Activated naive CD4-positive, alpha-beta T cell treated with anti-CD3 and anti-CD28 coated beads for 36 hours (primary cell): ENCODE measurements at regions not wholly inside any gene's neighbourhood (a gene's known extent, or its start where the extent isn't known, plus 50 kb on each side); places are given as distances from the start of the nearest gene placed in this dataset.

ENCODE experiments used
- CTCF ChIA-PET: fragments of 350-600 bp; sonication (Branson Sonifier 250); formaldehyde crosslinking; loops from one replicate; lab custom pipeline; 2021; ENCODE audit warnings: antibody characterized with exemption; lab: Charles Lee
- DNase-seq: peaks from one replicate; pipeline ENCODE4 v3.0.0-alpha.2; 2020
- H3K27ac Mint-ChIP-seq: one replicate; pipeline ENCODE4 v1.8.0; 2021; ENCODE audit warnings: mild to moderate bottlenecking, mixed read lengths
- H3K27me3 Mint-ChIP-seq: one replicate; pipeline ENCODE4 v1.8.0; 2021; ENCODE audit warnings: low read depth, mixed read lengths
- H3K36me3 Mint-ChIP-seq: one replicate; pipeline ENCODE4 v1.8.0; 2021; ENCODE audit warnings: low read depth, mixed read lengths
- H3K4me1 Mint-ChIP-seq: one replicate; pipeline ENCODE4 v1.8.0; 2021; ENCODE audit warnings: low read depth, mixed read lengths
- H3K4me3 Mint-ChIP-seq: one replicate; pipeline ENCODE4 v1.8.0; 2021; ENCODE audit warnings: mild to moderate bottlenecking, moderate library complexity, mixed read lengths
- H3K9me3 Mint-ChIP-seq: one replicate; pipeline ENCODE4 v1.8.0; 2021; ENCODE audit warnings: mixed read lengths
- intact Hi-C: fragments of 100-400 bp; cut with micrococcal nuclease; formaldehyde crosslinking; loops from one replicate; pipeline ENCODE4 v1.15.1; 2023

- CTCF ChIA-PET = no interaction called here
These were observed 50.8 kb upstream of the NAV2 start for GRCh38 chr11:19661827-19662226.

GRCh38 chr11:19660076-19660475 lies 52.6 kb upstream of the NAV2 start:
- Mint-ChIP-seq H3K36me3 (no peaks in the 10 kb centered on the region), H3K9me3 (no peaks in the 10 kb centered on the region), H3K27ac (no peak overlapping the region), H3K4me3 (no peak overlapping the region), H3K4me1 (peaks cover 7% of the 10 kb centered on the region), H3K27me3 (peaks cover 6% of the 10 kb centered on the region)
- CTCF ChIA-PET = no interaction called here
- peak; percentile 24 for DNase-seq
- intact Hi-C loops = no loop called here

More at GRCh38 chr11:19661827-19662226, 50.8 kb upstream of the NAV2 start:
- H3K4me3 Mint-ChIP-seq = no peak overlapping the region
- H3K4me1 Mint-ChIP-seq = peaks cover 7% of the 10 kb centered on the region
- no peak overlapping the region for H3K27ac Mint-ChIP-seq
- intact Hi-C loops = no loop called here
- no peaks in the 10 kb centered on the region for H3K36me3 Mint-ChIP-seq
- peaks cover 6% of the 10 kb centered on the region for H3K27me3 Mint-ChIP-seq
- no peaks in the 10 kb centered on the region for H3K9me3 Mint-ChIP-seq
- no peak for DNase-seq

- no peaks in the 10 kb centered on the region for H3K9me3 Mint-ChIP-seq
- no peak for DNase-seq
- H3K36me3 Mint-ChIP-seq = no peaks in the 10 kb centered on the region
- peaks cover 7% of the 10 kb centered on the region for H3K4me1 Mint-ChIP-seq
- peaks cover 6% of the 10 kb centered on the region for H3K27me3 Mint-ChIP-seq
- H3K4me3 Mint-ChIP-seq = no peak overlapping the region
- CTCF ChIA-PET = no interaction called here
- H3K27ac Mint-ChIP-seq = no peak overlapping the region
- intact Hi-C loops = no loop called here
These were observed 53.1 kb upstream of the NAV2 start for GRCh38 chr11:19659529-19659928.

GRCh38 chr11:19658344-19658743 lies 54.3 kb upstream of the NAV2 start:
- DNase-seq = no peak
- H3K27ac Mint-ChIP-seq = no peak overlapping the region
- no peak overlapping the region for H3K4me3 Mint-ChIP-seq
- H3K4me1 Mint-ChIP-seq = peaks cover 7% of the 10 kb centered on the region
- no peaks in the 10 kb centered on the region for H3K9me3 Mint-ChIP-seq
- CTCF ChIA-PET = interaction anchor here (1.3 kb wide), 1 partner anchor 92 kb away, joined by 3 read pairs; no protein-coding TSS in a partner anchor
- intact Hi-C loops = no loop called here
- H3K27me3 Mint-ChIP-seq = peaks cover 3% of the 10 kb centered on the region
- no peaks in the 10 kb centered on the region for H3K36me3 Mint-ChIP-seq

- intact Hi-C loops = no loop called here
- CTCF ChIA-PET = no interaction called here
- peaks cover 3% of the 10 kb centered on the region for H3K27me3 Mint-ChIP-seq
These were observed 56.5 kb upstream of the NAV2 start for GRCh38 chr11:19656140-19656541.

GRCh38 chr11:19652623-19653375 lies 59.8 kb upstream of the NAV2 start:
- intact Hi-C loops = no loop called here
- H3K27me3 Mint-ChIP-seq = peaks cover 2% of the 10 kb centered on the region
- CTCF ChIA-PET = interaction anchor here (1.2 to 1.5 kb wide), 2 partner anchors 11 to 13 kb away, joined by 3 read pairs; no protein-coding TSS in a partner anchor
- no peak for DNase-seq
- no peak overlapping the region for H3K27ac Mint-ChIP-seq
- H3K36me3 Mint-ChIP-seq = no peaks in the 10 kb centered on the region
- H3K9me3 Mint-ChIP-seq = no peaks in the 10 kb centered on the region
- H3K4me1 Mint-ChIP-seq = no peaks in the 10 kb centered on the region
- no peak overlapping the region for H3K4me3 Mint-ChIP-seq

More at GRCh38 chr11:19656140-19656541, 56.5 kb upstream of the NAV2 start:
- DNase-seq = no peak
- no peak overlapping the region for H3K27ac Mint-ChIP-seq
- peaks cover 7% of the 10 kb centered on the region for H3K4me1 Mint-ChIP-seq
- H3K4me3 Mint-ChIP-seq = no peak overlapping the region
- H3K9me3 Mint-ChIP-seq = no peaks in the 10 kb centered on the region
- no peaks in the 10 kb centered on the region for H3K36me3 Mint-ChIP-seq

- Mint-ChIP-seq H3K4me3 (no peak overlapping the region), H3K9me3 (no peaks in the 10 kb centered on the region), H3K4me1 (no peaks in the 10 kb centered on the region), H3K27ac (no peak overlapping the region), H3K27me3 (peaks cover 3% of the 10 kb centered on the region), H3K36me3 (no peaks in the 10 kb centered on the region)
- intact Hi-C loops = no loop called here
- DNase-seq = no peak
- CTCF ChIA-PET = interaction anchor here (1.5 kb wide), 1 partner anchor 9 kb away, joined by 3 read pairs; no protein-coding TSS in a partner anchor
These were observed 61.0 kb upstream of the NAV2 start for GRCh38 chr11:19651653-19652052.

- Mint-ChIP-seq H3K27ac (no peak overlapping the region), H3K27me3 (peaks cover 7% of the 10 kb centered on the region)
These were observed 61.6 kb upstream of the NAV2 start for GRCh38 chr11:19651028-19651427.

GRCh38 chr11:19650467-19650866 lies 62.2 kb upstream of the NAV2 start:
- Mint-ChIP-seq H3K4me3 (no peak overlapping the region), H3K27ac (no peak overlapping the region), H3K36me3 (no peaks in the 10 kb centered on the region), H3K27me3 (peaks cover 7% of the 10 kb centered on the region), H3K4me1 (no peaks in the 10 kb centered on the region), H3K9me3 (no peaks in the 10 kb centered on the region)
- intact Hi-C loops = no loop called here
- CTCF ChIA-PET = no interaction called here
- no peak for DNase-seq

More at GRCh38 chr11:19651028-19651427, 61.6 kb upstream of the NAV2 start:
- no peak for DNase-seq
- intact Hi-C loops = no loop called here
- no peaks in the 10 kb centered on the region for H3K36me3 Mint-ChIP-seq
- no peaks in the 10 kb centered on the region for H3K9me3 Mint-ChIP-seq
- CTCF ChIA-PET = no interaction called here
- H3K4me3 Mint-ChIP-seq = no peak overlapping the region
- no peaks in the 10 kb centered on the region for H3K4me1 Mint-ChIP-seq

- DNase-seq = no peak
- Mint-ChIP-seq H3K9me3 (no peaks in the 10 kb centered on the region), H3K27me3 (peaks cover 7% of the 10 kb centered on the region), H3K4me1 (no peaks in the 10 kb centered on the region), H3K36me3 (no peaks in the 10 kb centered on the region), H3K27ac (no peak overlapping the region), H3K4me3 (no peak overlapping the region)
- intact Hi-C loops = no loop called here
- CTCF ChIA-PET = no interaction called here
These were observed 62.9 kb upstream of the NAV2 start for GRCh38 chr11:19649751-19650150.

- Mint-ChIP-seq H3K27ac (no peak overlapping the region), H3K36me3 (no peaks in the 10 kb centered on the region), H3K9me3 (no peaks in the 10 kb centered on the region), H3K4me3 (no peak overlapping the region), H3K4me1 (no peaks in the 10 kb centered on the region), H3K27me3 (peaks cover 7% of the 10 kb centered on the region)
- CTCF ChIA-PET = no interaction called here
- intact Hi-C loops = no loop called here
- DNase-seq = no peak
These were observed 64.3 kb upstream of the NAV2 start for GRCh38 chr11:19648321-19648720.

GRCh38 chr11:19647816-19648215 lies 64.8 kb upstream of the NAV2 start:
- Mint-ChIP-seq H3K27ac (no peak overlapping the region), H3K36me3 (no peaks in the 10 kb centered on the region), H3K27me3 (peaks cover 7% of the 10 kb centered on the region), H3K4me3 (no peak overlapping the region), H3K9me3 (no peaks in the 10 kb centered on the region), H3K4me1 (no peaks in the 10 kb centered on the region)
- DNase-seq = no peak
- intact Hi-C loops = no loop called here
- CTCF ChIA-PET = no interaction called here

- H3K4me1 Mint-ChIP-seq = no peaks in the 10 kb centered on the region
- H3K36me3 Mint-ChIP-seq = no peaks in the 10 kb centered on the region
- no peaks in the 10 kb centered on the region for H3K9me3 Mint-ChIP-seq
- no peak for DNase-seq
- CTCF ChIA-PET = interaction anchor here (0.6 to 1.0 kb wide), 2 partner anchors 24 to 387 kb away, joined by 3 to 4 read pairs; no protein-coding TSS in a partner anchor
- intact Hi-C loops = no loop called here
- H3K27me3 Mint-ChIP-seq = peaks cover 8% of the 10 kb centered on the region
- no peak overlapping the region for H3K4me3 Mint-ChIP-seq
- no peak overlapping the region for H3K27ac Mint-ChIP-seq
These were observed 65.7 kb upstream of the NAV2 start for GRCh38 chr11:19646921-19647320.
